BJ (cell line): ENCODE measurements at regions not wholly inside any gene's neighbourhood (a gene's known extent, or its start where the extent isn't known, plus 50 kb on each side); places are given as distances from the start of the nearest gene placed in this dataset.

Experiments
- CTCF ChIA-PET: fragments of 350-600 bp; formaldehyde crosslinking; extraction: SDS; loops from one replicate; lab custom pipeline; 2021; ENCODE audit warnings: antibody characterized with exemption, inconsistent platforms; lab: Yijun Ruan, JAX
- POLR2A ChIA-PET: fragments of 300-600 bp; sonication (Branson Sonifier 250); formaldehyde crosslinking; extraction: SDS; loops from one replicate; lab custom pipeline; 2021; ENCODE audit warnings: antibody characterized with exemption; lab: Charles Lee
- DNase-seq: peaks from one replicate; pipeline ENCODE4 v3.0.0-alpha.2; 2011; ENCODE audit warnings: low read depth
- H3K27me3 ChIP-seq: 2 replicates; pipeline ENCODE4 v1.6.0; 2011; ENCODE audit warnings: low read length; ENCODE audit not compliant: control insufficient read depth, insufficient read depth
- H3K36me3 ChIP-seq: 2 replicates; pipeline ENCODE4 v1.5.1; 2011; ENCODE audit warnings: low read length; ENCODE audit not compliant: control insufficient read depth, insufficient read depth
- H3K4me3 ChIP-seq: 2 replicates; pipeline ENCODE4 v1.5.1; 2011; ENCODE audit warnings: low read depth, mild to moderate bottlenecking, control low read depth, low read length
- TF ChIP-seq, protein P1 (sequence below): IDR thresholded peaks from 2 replicates; pipeline ENCODE4 v1.5.1; 2011; ENCODE audit warnings: low read depth, mild to moderate bottlenecking, control low read depth, inconsistent platforms, low read length, moderate library complexity; ENCODE audit not compliant: insufficient read depth

DNA sequence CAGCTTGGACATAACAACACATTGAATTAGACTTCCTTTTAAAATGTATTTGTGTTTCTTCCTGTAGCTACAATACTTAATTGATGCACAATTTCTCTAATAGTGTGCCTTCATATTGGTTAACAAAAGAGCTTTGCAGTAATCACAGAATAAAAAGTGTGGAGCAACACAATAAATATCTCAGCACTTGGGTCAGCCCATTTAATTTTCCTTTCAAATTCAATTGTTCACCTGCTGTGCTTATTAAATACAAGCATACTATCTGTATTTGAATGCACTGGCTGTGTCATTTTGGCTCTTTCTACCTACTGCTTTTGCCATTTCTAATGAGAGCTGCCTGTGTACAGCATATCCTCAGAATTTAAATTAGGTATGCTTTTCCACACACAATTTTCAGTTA is 1641.3 kb upstream of the SLC39A10 start:
- Histone ChIP-seq H3K36me3 (no peaks in the 10 kb centered on the region), H3K4me3 (no peak overlapping the region), H3K27me3 (no peaks in the 10 kb centered on the region)
- CTCF ChIA-PET = no interaction called here
- DNase-seq = no peak
- TF ChIP-seq, protein P1, sequence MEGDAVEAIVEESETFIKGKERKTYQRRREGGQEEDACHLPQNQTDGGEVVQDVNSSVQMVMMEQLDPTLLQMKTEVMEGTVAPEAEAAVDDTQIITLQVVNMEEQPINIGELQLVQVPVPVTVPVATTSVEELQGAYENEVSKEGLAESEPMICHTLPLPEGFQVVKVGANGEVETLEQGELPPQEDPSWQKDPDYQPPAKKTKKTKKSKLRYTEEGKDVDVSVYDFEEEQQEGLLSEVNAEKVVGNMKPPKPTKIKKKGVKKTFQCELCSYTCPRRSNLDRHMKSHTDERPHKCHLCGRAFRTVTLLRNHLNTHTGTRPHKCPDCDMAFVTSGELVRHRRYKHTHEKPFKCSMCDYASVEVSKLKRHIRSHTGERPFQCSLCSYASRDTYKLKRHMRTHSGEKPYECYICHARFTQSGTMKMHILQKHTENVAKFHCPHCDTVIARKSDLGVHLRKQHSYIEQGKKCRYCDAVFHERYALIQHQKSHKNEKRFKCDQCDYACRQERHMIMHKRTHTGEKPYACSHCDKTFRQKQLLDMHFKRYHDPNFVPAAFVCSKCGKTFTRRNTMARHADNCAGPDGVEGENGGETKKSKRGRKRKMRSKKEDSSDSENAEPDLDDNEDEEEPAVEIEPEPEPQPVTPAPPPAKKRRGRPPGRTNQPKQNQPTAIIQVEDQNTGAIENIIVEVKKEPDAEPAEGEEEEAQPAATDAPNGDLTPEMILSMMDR = no peak
- POLR2A ChIA-PET = no interaction called here

DNA sequence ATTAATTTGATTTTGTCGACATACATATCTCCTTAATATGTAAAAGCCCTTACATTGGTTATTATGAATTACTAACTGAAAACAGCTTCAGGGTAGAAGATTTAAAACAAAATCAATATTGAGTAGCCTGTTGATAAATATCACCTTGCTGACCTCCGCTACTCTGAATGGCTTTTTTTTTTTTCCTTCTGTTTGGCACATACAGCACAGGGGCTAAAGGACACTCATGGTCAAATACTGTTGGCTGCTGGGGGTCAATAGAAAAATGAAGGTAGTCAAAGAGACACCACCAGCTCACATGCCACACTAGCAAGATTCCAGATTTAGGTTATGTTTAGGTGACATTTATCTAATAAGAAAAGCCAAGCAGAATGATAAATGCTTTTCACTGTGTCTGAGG is 1642.4 kb upstream of the SLC39A10 start:
- H3K27me3 ChIP-seq = no peaks in the 10 kb centered on the region
- POLR2A ChIA-PET = no interaction called here
- no peaks in the 10 kb centered on the region for H3K36me3 ChIP-seq
- TF ChIP-seq, protein P1 = no peak
- DNase-seq = no peak
- CTCF ChIA-PET = no interaction called here
- no peak overlapping the region for H3K4me3 ChIP-seq

DNA sequence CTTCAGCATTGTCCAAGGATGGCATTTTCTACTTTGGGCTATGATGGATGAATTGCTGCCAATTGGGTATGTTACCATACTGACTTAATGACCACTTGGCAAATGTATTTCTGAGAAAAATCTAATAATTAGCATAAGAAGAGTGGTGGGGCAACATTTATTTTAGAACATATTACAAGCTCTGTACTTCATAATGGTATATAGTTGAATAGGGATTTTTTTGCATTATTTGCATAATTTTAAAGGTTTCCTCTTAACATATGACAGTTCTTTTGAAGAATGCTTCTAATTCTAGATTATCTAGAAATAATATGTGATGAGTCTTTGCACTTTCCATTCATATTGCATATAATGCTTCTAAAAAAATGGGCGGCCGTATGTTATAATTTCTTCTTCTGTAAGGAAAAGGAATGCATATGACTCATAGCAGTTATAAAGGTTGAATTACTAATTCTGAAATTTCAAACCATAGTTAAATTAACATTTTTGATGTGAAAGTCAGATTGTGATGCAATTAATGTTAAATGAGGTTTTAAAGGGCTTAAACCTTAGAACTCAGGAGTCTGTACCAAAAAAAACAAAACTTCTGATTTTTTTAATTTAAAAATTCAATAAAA is 1652.3 kb upstream of the SLC39A10 start:
- POLR2A ChIA-PET = no interaction called here
- CTCF ChIA-PET = interaction anchor here (1.1 kb wide), 1 partner anchor 40 kb away, joined by 3 read pairs; no protein-coding TSS in a partner anchor
- DNase-seq = no peak
- TF ChIP-seq, protein P1 = no peak
- no peaks in the 10 kb centered on the region for H3K36me3 ChIP-seq
- no peaks in the 10 kb centered on the region for H3K27me3 ChIP-seq
- no peak overlapping the region for H3K4me3 ChIP-seq

DNA sequence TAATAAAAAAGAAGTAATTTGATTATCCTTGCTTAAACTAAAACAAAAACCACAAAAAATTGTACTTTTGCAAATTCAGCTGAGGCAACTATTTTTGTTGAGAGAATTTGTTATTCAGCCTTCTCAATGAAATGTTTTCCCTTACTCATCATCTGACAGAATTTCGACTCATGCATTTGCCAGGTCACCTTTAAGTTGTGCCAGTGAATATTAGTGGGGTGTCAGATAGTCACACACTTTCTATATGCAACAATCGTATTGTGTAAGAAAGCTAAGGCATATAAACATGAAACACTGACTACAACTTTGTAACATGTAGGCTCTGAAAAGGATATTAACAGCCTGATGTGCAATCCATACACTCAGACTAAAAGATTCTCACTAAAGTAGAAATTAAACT is 1653.1 kb upstream of the SLC39A10 start:
- ChIA-PET POLR2A (no interaction called here), CTCF (interaction anchor here (1.1 kb wide), 1 partner anchor 39 kb away, joined by 3 read pairs; no protein-coding TSS in a partner anchor)
- no peak for DNase-seq
- Histone ChIP-seq H3K27me3 (no peaks in the 10 kb centered on the region), H3K36me3 (no peaks in the 10 kb centered on the region), H3K4me3 (no peak overlapping the region)
- TF ChIP-seq, protein P1 = no peak

DNA sequence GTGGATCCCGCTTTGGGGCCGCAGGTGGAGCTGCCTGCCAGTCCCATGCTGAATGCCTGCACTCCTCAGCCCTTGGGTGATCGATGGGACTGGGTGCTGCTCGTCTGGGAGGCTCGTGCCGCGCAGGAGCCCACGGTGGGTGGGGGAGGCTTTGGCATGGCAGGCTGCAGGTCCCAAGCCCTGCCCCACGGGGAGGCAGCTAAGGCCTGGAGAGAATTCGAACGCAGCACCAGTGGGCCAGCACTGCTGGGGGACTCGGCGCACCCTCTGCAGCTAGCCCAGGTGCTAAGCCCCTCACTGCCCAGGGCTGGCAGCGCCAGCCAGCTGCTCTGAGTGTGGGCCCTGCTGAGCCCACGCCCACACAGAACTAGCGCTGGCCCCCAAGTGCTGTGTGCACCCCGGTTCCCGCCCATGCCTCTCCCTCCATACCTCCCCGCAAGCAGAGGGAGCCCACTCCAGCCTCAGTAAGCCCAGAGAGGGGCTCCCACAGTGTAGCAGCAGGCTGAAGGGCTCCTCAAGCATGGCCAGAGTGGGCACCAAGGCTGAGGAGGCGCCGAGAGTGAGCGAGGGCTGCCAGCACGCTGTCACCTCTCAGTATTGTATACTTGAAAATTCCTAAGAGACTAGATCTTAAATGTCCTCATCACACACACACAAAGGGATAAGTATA is 1654.2 kb upstream of the SLC39A10 start:
- TF ChIP-seq, protein P1 = no peak
- ChIA-PET CTCF (no interaction called here), POLR2A (no interaction called here)
- no peak overlapping the region for H3K4me3 ChIP-seq
- no peaks in the 10 kb centered on the region for H3K27me3 ChIP-seq
- no peak for DNase-seq
- no peaks in the 10 kb centered on the region for H3K36me3 ChIP-seq
